B cell (primary cell): ENCODE measurements at regions not wholly inside any gene's neighbourhood (a gene's known extent, or its start where the extent isn't known, plus 50 kb on each side); places are given as distances from the start of the nearest gene placed in this dataset.

Experiments
- EZH2 ChIP-seq: IDR thresholded peaks from 2 replicates; pipeline ENCODE4 v1.6.1; 2012; ENCODE audit warnings: borderline replicate concordance, low read depth, mild to moderate bottlenecking, moderate library complexity, low read length; ENCODE audit not compliant: insufficient read depth, poor library complexity, severe bottlenecking
- TF ChIP-seq, protein P1 (sequence below): fragments of 200-600 bp; IDR thresholded peaks from one replicate; pipeline ENCODE4 v1.8.0; 2022; ENCODE audit warnings: antibody characterized with exemption, mild to moderate bottlenecking

DNA sequence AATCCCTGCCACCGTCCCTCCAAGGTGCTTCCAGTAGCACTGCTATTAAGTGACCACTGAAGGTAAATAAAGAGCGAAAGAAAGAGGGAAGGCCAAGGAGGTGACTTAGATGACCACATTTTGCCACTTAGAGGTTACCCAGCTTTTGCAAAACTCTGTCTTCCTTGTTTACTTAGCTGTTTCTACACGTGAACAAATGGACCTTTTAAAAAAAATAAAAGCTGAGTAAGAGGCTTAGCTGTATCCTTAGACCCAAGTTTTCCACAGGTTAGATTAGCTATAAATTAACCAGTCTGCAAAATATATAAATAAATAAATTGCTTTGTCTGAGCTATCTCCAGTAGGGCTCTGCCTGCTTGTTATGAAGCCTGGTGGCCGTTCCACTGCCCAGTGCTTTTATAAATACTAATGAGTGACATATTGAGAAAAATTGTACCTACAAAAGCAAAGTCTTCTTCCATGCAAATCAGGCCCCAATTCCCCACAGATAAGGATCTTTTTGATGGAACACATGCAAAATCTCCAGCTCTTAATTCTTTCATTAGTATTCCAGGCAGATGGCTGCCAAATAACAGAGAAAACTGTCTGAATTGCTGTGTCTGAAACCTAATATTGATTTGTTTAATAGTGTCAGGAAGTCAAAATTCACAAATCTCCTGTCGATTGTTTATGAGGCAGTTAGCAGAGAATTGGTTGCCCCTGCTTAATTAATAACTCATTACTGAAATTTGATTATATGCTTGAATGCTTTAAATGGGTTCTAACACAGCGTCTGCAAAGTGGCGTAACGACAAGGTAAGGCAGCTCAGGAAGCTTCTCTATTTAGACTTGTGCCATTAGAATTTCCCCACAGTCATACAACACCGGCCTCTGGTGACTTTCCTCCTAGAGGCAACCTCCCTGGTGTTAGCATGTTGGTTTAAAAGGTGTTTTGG, 176.7 kb downstream of the EMX2 start:
- TF ChIP-seq, protein P1, sequence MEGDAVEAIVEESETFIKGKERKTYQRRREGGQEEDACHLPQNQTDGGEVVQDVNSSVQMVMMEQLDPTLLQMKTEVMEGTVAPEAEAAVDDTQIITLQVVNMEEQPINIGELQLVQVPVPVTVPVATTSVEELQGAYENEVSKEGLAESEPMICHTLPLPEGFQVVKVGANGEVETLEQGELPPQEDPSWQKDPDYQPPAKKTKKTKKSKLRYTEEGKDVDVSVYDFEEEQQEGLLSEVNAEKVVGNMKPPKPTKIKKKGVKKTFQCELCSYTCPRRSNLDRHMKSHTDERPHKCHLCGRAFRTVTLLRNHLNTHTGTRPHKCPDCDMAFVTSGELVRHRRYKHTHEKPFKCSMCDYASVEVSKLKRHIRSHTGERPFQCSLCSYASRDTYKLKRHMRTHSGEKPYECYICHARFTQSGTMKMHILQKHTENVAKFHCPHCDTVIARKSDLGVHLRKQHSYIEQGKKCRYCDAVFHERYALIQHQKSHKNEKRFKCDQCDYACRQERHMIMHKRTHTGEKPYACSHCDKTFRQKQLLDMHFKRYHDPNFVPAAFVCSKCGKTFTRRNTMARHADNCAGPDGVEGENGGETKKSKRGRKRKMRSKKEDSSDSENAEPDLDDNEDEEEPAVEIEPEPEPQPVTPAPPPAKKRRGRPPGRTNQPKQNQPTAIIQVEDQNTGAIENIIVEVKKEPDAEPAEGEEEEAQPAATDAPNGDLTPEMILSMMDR: no peak
- TF ChIP-seq EZH2: no peak
